GM23248 (cell line): ENCODE measurements at regions not wholly inside any gene's neighbourhood (a gene's known extent, or its start where the extent isn't known, plus 50 kb on each side); places are given as distances from the start of the nearest gene placed in this dataset.

Source experiments
- EZH2 ChIP-seq: fragments of 200-600 bp; sonication (generic); IDR thresholded peaks from 2 replicates; pipeline ENCODE4 v1.6.1; 2018; ENCODE audit warnings: antibody characterized with exemption, mild to moderate bottlenecking; ENCODE audit not compliant: insufficient read depth, poor library complexity, severe bottlenecking
- EZH2phosphoT487 ChIP-seq: fragments of 200-600 bp; sonication (generic); IDR thresholded peaks from 2 replicates; pipeline ENCODE4 v1.6.1; 2018; ENCODE audit warnings: antibody characterized with exemption, moderate library complexity, mild to moderate bottlenecking, low read depth; ENCODE audit not compliant: insufficient read depth

DNA sequence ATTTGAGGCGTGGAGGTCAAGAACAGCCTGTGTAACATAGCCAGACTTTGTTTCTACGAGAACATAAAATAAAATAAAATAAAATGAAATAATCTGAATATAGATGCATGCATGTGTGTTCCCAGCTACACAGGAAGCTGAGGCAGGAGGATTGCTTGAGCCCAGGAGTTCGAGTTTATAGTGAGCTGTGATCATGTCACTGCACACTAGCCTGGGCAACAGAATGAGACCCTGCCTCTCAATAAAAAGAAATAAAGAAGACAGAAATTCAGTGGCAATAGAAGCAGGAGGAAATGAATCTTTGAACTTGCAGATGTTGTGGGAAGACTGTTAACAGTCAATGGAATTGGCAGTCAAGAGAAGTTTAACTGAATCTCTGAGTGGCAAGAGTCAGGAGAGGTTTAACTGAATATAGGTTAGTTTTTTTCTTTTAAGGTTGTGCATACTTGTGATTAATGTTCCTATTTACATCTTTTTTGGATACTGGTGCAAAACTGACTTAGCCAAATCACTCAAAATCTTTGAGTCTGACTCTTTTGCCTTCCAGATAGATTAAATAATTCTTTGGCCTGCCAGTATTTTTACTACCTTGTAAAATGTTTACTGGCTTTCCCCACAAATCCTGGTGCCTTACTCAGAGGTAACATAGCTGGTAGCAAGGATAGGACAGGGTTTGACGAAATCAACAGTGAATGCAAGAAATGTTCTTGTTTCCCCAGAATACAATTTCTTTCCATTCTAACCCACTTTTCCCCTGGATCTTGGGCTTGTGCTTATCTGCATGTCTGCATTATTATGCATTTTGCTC is 361.4 kb downstream of the PDCD6IP start:
- TF ChIP-seq EZH2 (no peak), EZH2phosphoT487 (no peak)
